ENCODE measurements at regions not wholly inside any gene's neighbourhood (a gene's known extent, or its start where the extent isn't known, plus 50 kb on each side); places are given as distances from the start of the nearest gene placed in this dataset.

GRCh38 chr13:65095161-65096082, 2134.7 kb downstream of the PCDH9 start:
- no peak for TF ChIP-seq EZH2phosphoT487 (conservative IDR thresholded peaks at IDR 0.05; ENCODE audit: low read length)
- TF ChIP-seq, protein P1, sequence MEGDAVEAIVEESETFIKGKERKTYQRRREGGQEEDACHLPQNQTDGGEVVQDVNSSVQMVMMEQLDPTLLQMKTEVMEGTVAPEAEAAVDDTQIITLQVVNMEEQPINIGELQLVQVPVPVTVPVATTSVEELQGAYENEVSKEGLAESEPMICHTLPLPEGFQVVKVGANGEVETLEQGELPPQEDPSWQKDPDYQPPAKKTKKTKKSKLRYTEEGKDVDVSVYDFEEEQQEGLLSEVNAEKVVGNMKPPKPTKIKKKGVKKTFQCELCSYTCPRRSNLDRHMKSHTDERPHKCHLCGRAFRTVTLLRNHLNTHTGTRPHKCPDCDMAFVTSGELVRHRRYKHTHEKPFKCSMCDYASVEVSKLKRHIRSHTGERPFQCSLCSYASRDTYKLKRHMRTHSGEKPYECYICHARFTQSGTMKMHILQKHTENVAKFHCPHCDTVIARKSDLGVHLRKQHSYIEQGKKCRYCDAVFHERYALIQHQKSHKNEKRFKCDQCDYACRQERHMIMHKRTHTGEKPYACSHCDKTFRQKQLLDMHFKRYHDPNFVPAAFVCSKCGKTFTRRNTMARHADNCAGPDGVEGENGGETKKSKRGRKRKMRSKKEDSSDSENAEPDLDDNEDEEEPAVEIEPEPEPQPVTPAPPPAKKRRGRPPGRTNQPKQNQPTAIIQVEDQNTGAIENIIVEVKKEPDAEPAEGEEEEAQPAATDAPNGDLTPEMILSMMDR (IDR thresholded peaks at IDR 0.05; ENCODE audit: insufficient read depth, low read length, poor library complexity, severe bottlenecking) = no peak

Measured in SU-DHL-6 (cell line).